HT-29 (cell line): ENCODE measurements at regions not wholly inside any gene's neighbourhood (a gene's known extent, or its start where the extent isn't known, plus 50 kb on each side); places are given as distances from the start of the nearest gene placed in this dataset.
A peak's percentile ranks its signal among the peaks of the same experiment; 100 is the strongest.
"Not testable (repeated sequence)": the region's sequence is repeated elsewhere in the genome, so short reads cannot be mapped to it uniquely, and the experiment has no call there.

ENCODE experiments used
- DNase-seq: peaks from one replicate; pipeline ENCODE4 v3.0.0-alpha.2; 2015; ENCODE audit warnings: low spot score

GRCh38 chr15:31217566-31218270, 108.9 kb upstream of the KLF13 start:
- DNase-seq, result no peak

- DNase-seq, result no peak
Observed at GRCh38 chr15:31219221-31219620, 107.4 kb upstream of the KLF13 start.

- DNase-seq, result peak; percentile 45
Observed at GRCh38 chr15:31221936-31222515, 104.6 kb upstream of the KLF13 start.

- DNase-seq, result no peak
Observed at GRCh38 chr15:31222773-31223341, 103.8 kb upstream of the KLF13 start.

- no peak for DNase-seq
Observed at GRCh38 chr15:31223478-31224350, 102.9 kb upstream of the KLF13 start.

- DNase-seq, result not testable (repeated sequence)
Observed at GRCh38 chr15:31224661-31225060, 102.0 kb upstream of the KLF13 start.

- DNase-seq, result no peak
Observed at GRCh38 chr15:31225356-31225955, 101.2 kb upstream of the KLF13 start.

- DNase-seq, result no peak
Observed at GRCh38 chr15:31226021-31226420, 100.6 kb upstream of the KLF13 start.

GRCh38 chr15:31227235-31227634, 99.4 kb upstream of the KLF13 start:
- no peak for DNase-seq

GRCh38 chr15:31228011-31228484, 98.6 kb upstream of the KLF13 start:
- no peak for DNase-seq

GRCh38 chr15:31228980-31229826, 97.4 kb upstream of the KLF13 start:
- peak; percentile 58 for DNase-seq

GRCh38 chr15:31230630-31231485, 95.8 kb upstream of the KLF13 start:
- no peak for DNase-seq

- no peak for DNase-seq
Observed at GRCh38 chr15:31234815-31235214, 91.8 kb upstream of the KLF13 start.

GRCh38 chr15:31235311-31236183, 91.1 kb upstream of the KLF13 start:
- DNase-seq, result peak; percentile 30

GRCh38 chr15:31236184-31237042, 90.2 kb upstream of the KLF13 start:
- DNase-seq, result peak; percentile 75

GRCh38 chr15:31237043-31237324, 89.7 kb upstream of the KLF13 start:
- DNase-seq, result no peak

- no peak for DNase-seq
Observed at GRCh38 chr15:31238906-31239305, 87.7 kb upstream of the KLF13 start.

- no peak for DNase-seq
Observed at GRCh38 chr15:31239409-31239808, 87.2 kb upstream of the KLF13 start.
